RWPE1 (cell line): ENCODE measurements at regions not wholly inside any gene's neighbourhood (a gene's known extent, or its start where the extent isn't known, plus 50 kb on each side); places are given as distances from the start of the nearest gene placed in this dataset.

Experiments used
- CTCF ChIA-PET: fragments of 350-600 bp; sonication (Branson Sonifier 250); formaldehyde crosslinking; extraction: SDS; loops from one replicate; lab custom pipeline; 2021; lab: Yijun Ruan, JAX
- POLR2A ChIA-PET: fragments of 400-600 bp; formaldehyde crosslinking; extraction: SDS; loops from one replicate; lab custom pipeline; 2020; ENCODE audit warnings: antibody characterized with exemption; ENCODE audit not compliant: low non-redundant PET; lab: Yijun Ruan, JAX
- DNase-seq: peaks from one replicate; pipeline ENCODE4 v3.0.0; 2012; ENCODE audit warnings: low spot score
- H3K27ac ChIP-seq: fragments of 450-650 bp; 2 replicates; pipeline ENCODE4 v1.5.1; 2017
- TF ChIP-seq, protein P1 (sequence below): fragments of 450-650 bp; conservative IDR thresholded peaks from 2 replicates; pipeline ENCODE4 v1.5.1; 2017; ENCODE audit warnings: low read depth, mild to moderate bottlenecking

DNA sequence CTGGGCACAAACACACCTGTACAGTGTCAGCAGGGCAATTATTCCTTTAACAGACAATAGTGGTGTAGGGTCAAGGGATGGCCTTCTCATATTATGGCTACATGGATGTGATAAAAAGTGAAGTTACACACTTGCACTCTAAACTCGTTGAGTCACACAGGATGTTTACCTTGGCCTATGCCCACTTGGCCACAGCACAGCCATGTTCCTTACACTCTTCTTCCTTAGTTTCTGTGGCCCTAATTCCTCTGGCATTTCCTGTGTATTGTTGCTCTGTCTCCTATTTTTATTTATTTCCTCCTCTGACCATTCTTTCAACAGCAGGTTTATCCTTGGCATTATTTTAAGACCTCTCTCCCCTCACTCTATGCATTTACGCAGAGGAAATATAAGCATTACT lies 86.8 kb upstream of the NPFFR2 start:
- ChIA-PET POLR2A (no interaction called here), CTCF (no interaction called here)
- no peak overlapping the region for H3K27ac ChIP-seq
- no peak for DNase-seq
- TF ChIP-seq, protein P1, sequence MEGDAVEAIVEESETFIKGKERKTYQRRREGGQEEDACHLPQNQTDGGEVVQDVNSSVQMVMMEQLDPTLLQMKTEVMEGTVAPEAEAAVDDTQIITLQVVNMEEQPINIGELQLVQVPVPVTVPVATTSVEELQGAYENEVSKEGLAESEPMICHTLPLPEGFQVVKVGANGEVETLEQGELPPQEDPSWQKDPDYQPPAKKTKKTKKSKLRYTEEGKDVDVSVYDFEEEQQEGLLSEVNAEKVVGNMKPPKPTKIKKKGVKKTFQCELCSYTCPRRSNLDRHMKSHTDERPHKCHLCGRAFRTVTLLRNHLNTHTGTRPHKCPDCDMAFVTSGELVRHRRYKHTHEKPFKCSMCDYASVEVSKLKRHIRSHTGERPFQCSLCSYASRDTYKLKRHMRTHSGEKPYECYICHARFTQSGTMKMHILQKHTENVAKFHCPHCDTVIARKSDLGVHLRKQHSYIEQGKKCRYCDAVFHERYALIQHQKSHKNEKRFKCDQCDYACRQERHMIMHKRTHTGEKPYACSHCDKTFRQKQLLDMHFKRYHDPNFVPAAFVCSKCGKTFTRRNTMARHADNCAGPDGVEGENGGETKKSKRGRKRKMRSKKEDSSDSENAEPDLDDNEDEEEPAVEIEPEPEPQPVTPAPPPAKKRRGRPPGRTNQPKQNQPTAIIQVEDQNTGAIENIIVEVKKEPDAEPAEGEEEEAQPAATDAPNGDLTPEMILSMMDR, result no peak

DNA sequence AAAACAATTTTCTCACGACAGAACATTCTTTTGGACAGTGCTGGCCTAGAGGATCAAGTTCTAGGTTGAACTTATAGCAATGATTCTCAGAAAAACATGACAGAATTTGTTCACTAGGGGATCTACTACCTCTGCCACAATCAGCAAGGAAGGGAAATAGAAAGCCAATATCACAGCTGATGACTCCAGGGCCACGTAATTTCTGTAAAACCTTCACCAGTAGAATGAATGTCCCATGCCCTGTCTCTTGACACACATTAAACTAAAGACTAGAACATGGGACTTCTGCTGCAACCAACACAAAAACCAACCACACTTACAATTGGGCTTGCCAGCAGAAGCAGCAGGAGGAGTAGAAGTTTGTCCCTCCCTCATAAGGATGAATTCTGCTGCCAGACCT lies 86.0 kb upstream of the NPFFR2 start:
- no peak overlapping the region for H3K27ac ChIP-seq
- CTCF ChIA-PET, result no interaction called here
- TF ChIP-seq, protein P1, result no peak

DNA sequence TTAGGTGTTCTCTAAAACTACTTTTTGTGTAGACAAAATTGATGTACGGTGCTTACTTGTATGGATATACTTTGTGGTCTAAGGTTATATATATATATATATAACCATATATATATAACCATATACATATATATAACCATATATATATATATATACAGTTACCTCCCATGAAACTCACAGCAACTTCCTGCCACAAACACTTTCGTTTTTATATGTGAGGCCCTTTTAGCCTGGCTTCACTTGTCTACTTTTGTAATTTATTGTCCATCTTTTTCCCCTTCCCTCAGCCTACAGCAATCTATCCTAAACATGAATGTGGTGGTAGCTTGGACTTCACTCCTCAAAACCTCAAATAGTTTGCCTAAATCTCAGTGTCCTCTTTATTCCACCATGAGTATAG lies 72.8 kb upstream of the NPFFR2 start:
- ChIA-PET CTCF (no interaction called here), POLR2A (no interaction called here)
- DNase-seq, result no peak
- TF ChIP-seq, protein P1, result no peak
- no peak overlapping the region for H3K27ac ChIP-seq

More for the DNA sequence above, 86.0 kb upstream of the NPFFR2 start:
- no peak for DNase-seq
- POLR2A ChIA-PET, result no interaction called here

DNA sequence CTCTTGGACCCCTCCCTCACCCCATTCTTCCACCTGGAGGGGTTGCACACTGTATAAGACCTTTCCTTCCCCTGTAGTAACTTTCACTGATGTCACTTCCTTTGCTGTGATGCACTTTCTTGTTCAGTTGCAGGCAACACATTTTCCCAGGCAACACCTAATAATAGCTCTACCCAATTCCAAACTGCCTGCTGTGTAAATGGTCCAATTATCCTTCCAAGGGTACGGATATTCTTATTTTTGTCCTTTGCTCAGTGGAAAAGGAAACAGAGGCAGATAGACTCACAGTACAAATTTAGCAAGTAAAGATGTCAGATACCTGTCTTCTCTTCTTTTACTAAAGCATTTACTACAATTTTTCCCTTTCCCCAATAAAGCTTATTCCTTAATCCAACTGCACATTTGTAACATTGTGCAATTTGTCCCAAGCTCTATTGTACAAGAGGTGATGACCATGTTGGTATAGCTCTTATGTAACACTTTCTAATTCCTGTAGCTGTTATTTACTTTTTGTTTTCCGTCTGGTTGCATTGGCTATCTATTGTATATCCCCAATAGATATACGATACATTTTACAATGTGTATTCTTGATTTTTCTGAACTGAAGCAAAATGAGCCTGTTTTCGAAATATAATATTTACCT lies 69.1 kb upstream of the NPFFR2 start:
- CTCF ChIA-PET, result no interaction called here

DNA sequence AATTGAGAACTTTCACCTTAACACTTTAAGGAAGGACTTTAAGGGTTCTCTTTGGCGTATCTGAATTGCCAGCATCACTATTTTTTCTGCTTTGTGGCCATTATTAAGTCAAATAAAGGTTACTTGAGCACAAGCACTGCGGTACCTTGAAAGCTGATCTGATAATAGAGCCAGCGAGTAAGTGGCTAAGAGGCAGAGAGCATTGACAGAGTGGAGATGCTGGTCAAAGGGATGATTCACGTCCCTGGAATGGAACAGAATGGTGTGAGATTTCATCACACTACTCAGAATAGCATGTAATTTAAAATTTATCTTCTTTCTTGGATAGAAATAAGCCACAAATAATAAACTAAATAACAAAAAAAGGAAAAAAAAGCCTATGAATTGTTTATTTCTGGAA lies 57.1 kb upstream of the NPFFR2 start:
- TF ChIP-seq, protein P1, result no peak
- ChIA-PET POLR2A (no interaction called here), CTCF (no interaction called here)
- H3K27ac ChIP-seq, result no peak overlapping the region
- peak; percentile 5 for DNase-seq

More for the DNA sequence above, 69.1 kb upstream of the NPFFR2 start:
- POLR2A ChIA-PET, result no interaction called here
- DNase-seq, result no peak
- no peak overlapping the region for H3K27ac ChIP-seq
- TF ChIP-seq, protein P1, result no peak

DNA sequence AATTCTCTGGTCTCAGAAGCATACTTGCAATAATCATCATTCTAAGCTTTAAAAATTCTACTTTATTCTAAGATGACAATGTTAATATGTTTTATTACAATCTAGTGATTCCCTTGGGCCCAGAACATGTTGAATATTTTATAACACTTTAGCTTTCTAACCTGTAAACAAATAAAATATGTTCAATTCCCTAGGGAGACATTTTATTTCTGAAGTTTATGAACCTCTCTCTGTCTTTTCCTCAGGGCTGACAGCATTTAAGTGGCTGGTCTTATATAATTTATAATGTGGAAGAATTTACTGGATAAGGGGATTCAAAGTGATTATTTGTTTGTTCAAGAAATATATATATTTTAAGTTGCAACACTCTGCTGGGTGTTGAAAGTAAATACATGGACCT lies 55.3 kb upstream of the NPFFR2 start:
- TF ChIP-seq, protein P1, result no peak
- ChIA-PET POLR2A (no interaction called here), CTCF (no interaction called here)
- no peak for DNase-seq
- H3K27ac ChIP-seq, result no peak overlapping the region
